ENCODE measurements at regions not wholly inside any gene's neighbourhood (a gene's known extent, or its start where the extent isn't known, plus 50 kb on each side); places are given as distances from the start of the nearest gene placed in this dataset.

- ATAC-seq: no peak
- Histone ChIP-seq H3K36me3 (ENCODE audit: control insufficient read depth, insufficient read depth, low read length) (no peaks in the 10 kb centered on the region), H3K4me2 (ENCODE audit: insufficient read depth, low read length) (no peak overlapping the region), H3K9me3 (replicated peaks; ENCODE audit: control insufficient read depth, insufficient read depth, low read depth, low read length) (no peaks in the 10 kb centered on the region), H3K9me1 (ENCODE audit: control insufficient read depth, insufficient read depth, low read length) (no peaks in the 10 kb centered on the region), H3K4me3 (no peak overlapping the region), H3K27me3 (ENCODE audit: control insufficient read depth in 2 of 2, insufficient read depth in 2 of 2, low read length in 2 of 2) (no peaks in the 10 kb centered on the region), H4K20me1 (replicated peaks; ENCODE audit: control insufficient read depth, insufficient read depth, low read length) (no peaks in the 10 kb centered on the region), H3K27ac (ENCODE audit: extremely low read depth, low read depth, low read length) (no peak overlapping the region), H3K4me1 (replicated peaks in 1 of 2; ENCODE audit: control insufficient read depth in 2 of 2, insufficient read depth in 2 of 2, low read length in 2 of 2) (no peaks in the 10 kb centered on the region), H2AFZ (ENCODE audit: low read depth, low read length) (no peak overlapping the region), H3K9ac (ENCODE audit: insufficient read depth in 1 of 2, low read depth in 2 of 2, low read length in 2 of 2) (no peak overlapping the region), H3K79me2 (ENCODE audit: control insufficient read depth, insufficient read depth, low read length) (no peaks in the 10 kb centered on the region)
- intact Hi-C loops (cut with micrococcal nuclease): no loop called here
- no peak for FAIRE-seq
- no TSS peak for BruUV-seq (replicated peaks)
- in situ Hi-C loops (cut with MboI): no loop called here
- DNase-seq (ENCODE audit: extremely low read depth in 1 of 4, low spot score in 3 of 4): no peak
- TF ChIP-seq, protein P1, sequence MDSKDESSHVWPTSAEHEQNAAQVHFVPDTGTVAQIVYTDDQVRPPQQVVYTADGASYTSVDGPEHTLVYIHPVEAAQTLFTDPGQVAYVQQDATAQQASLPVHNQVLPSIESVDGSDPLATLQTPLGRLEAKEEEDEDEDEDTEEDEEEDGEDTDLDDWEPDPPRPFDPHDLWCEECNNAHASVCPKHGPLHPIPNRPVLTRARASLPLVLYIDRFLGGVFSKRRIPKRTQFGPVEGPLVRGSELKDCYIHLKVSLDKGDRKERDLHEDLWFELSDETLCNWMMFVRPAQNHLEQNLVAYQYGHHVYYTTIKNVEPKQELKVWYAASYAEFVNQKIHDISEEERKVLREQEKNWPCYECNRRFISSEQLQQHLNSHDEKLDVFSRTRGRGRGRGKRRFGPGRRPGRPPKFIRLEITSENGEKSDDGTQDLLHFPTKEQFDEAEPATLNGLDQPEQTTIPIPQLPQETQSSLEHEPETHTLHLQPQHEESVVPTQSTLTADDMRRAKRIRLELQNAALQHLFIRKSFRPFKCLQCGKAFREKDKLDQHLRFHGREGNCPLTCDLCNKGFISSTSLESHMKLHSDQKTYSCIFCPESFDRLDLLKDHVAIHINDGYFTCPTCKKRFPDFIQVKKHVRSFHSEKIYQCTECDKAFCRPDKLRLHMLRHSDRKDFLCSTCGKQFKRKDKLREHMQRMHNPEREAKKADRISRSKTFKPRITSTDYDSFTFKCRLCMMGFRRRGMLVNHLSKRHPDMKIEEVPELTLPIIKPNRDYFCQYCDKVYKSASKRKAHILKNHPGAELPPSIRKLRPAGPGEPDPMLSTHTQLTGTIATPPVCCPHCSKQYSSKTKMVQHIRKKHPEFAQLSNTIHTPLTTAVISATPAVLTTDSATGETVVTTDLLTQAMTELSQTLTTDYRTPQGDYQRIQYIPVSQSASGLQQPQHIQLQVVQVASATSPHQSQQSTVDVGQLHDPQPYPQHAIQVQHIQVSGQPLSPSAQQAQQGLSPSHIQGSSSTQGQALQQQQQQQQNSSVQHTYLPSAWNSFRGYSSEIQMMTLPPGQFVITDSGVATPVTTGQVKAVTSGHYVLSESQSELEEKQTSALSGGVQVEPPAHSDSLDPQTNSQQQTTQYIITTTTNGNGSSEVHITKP (IDR thresholded peaks at IDR 0.05; ENCODE audit: partially characterized antibody): no peak
- TF ChIP-seq, protein P2, sequence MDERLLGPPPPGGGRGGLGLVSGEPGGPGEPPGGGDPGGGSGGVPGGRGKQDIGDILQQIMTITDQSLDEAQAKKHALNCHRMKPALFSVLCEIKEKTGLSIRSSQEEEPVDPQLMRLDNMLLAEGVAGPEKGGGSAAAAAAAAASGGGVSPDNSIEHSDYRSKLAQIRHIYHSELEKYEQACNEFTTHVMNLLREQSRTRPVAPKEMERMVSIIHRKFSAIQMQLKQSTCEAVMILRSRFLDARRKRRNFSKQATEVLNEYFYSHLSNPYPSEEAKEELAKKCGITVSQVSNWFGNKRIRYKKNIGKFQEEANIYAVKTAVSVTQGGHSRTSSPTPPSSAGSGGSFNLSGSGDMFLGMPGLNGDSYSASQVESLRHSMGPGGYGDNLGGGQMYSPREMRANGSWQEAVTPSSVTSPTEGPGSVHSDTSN (CRISPR knock-in tag; IDR thresholded peaks at IDR 0.05; ENCODE audit: low read depth): no peak
- TF ChIP-seq, protein P2 (tag; conservative IDR thresholded peaks at IDR 0.05; ENCODE audit: low read depth): no peak
- TF ChIP-seq HDAC6 (IDR thresholded peaks at IDR 0.05; ENCODE audit: low read depth, low read length): no peak
- TF ChIP-seq XRCC5 (IDR thresholded peaks at IDR 0.05; ENCODE audit: low read depth, low read length): no peak
- TF ChIP-seq DMBX1 (CRISPR knock-in tag; IDR thresholded peaks at IDR 0.05; ENCODE audit: borderline replicate concordance): no peak
- no peak for TF ChIP-seq POU5F1 (IDR thresholded peaks at IDR 0.05; ENCODE audit: borderline replicate concordance, low read depth, low read length, partially characterized antibody)
- 7% methylated on average over 2 of the region's 2 CpGs for WGBS (ENCODE audit: insufficient coverage, low coverage, missing lambda C conversion rate)
- ChIA-PET CTCF (ENCODE audit: low intra/inter-chr PET ratio) (no interaction called here), POLR2A (no interaction called here)
Measured at GRCh38 chr18:76179257-76179656, 315.8 kb downstream of the ZNF516 start.

All from K562 (cell line).